ENCODE measurements at regions not wholly inside any gene's neighbourhood (a gene's known extent, or its start where the extent isn't known, plus 50 kb on each side); places are given as distances from the start of the nearest gene placed in this dataset.

GRCh38 chr5:123289210-123289609 lies 134.0 kb downstream of the CEP120 start:
- TF ChIP-seq POLR2A (IDR thresholded peaks at IDR 0.05) (no peak), CTCF (IDR thresholded peaks at IDR 0.05 in 4 of 5, conservative IDR thresholded peaks at IDR 0.05 in 1 of 5) (no peak)
